ENCODE measurements at regions not wholly inside any gene's neighbourhood (a gene's known extent, or its start where the extent isn't known, plus 50 kb on each side); places are given as distances from the start of the nearest gene placed in this dataset.

GRCh38 chr3:140748-141330 lies 55.7 kb upstream of the CHL1 start:
- no peak for DNase-seq
